Adrenal gland (tissue), 9 donors: ENCODE measurements at regions not wholly inside any gene's neighbourhood (a gene's known extent, or its start where the extent isn't known, plus 50 kb on each side); places are given as distances from the start of the nearest gene placed in this dataset.

Experiments used
- DNase-seq, 7 donors: peaks; one replicate each; pipeline ENCODE4 v3.0.0-alpha.2; 2019 to 2020
- H3K27ac ChIP-seq, 5 donors: fragments of 200-600 bp; sonication (generic) in 4 of 5; 1 replicate in 3 of 5; 2 replicates in 2 of 5; pipeline versions ENCODE4 v1.5.1 to v1.8.0; 2016 to 2020; ENCODE audit warnings: mild to moderate bottlenecking in 1 of 5
- H3K27me3 ChIP-seq: fragments of 200-600 bp; 2 replicates; pipeline ENCODE4 v1.8.0; 2021
- H3K36me3 ChIP-seq, 2 donors: fragments of 200-600 bp; replicated peaks in 1 of 2; 1 replicate in 1 of 2; 2 replicates in 1 of 2; pipeline versions ENCODE4 v1.5.1 to v1.8.0; 2018 to 2022
- H3K4me1 ChIP-seq, 2 donors: fragments of 200-600 bp; replicated peaks in 1 of 2; 1 replicate in 1 of 2; 2 replicates in 1 of 2; pipeline versions ENCODE4 v1.5.1 to v1.8.0; 2018 to 2021
- H3K4me3 ChIP-seq, 4 donors: fragments of 200-600 bp; sonication (generic) in 3 of 4; one replicate each; pipeline ENCODE4 v1.5.1; 2016 to 2018
- H3K9me3 ChIP-seq, 3 donors: fragments of 200-600 bp; sonication (generic) in 1 of 3; replicated peaks in 1 of 3; 1 replicate in 2 of 3; 2 replicates in 1 of 3; pipeline versions ENCODE4 v1.5.1 to v1.8.0; 2016 to 2021
- CTCF ChIP-seq, 6 experiments: fragments of 450-650 bp in 4 of 6; fragments of 200-600 bp in 2 of 6; sonication (generic) in 1 of 6; IDR thresholded peaks; 1 replicate in 5 of 6; 2 replicates in 1 of 6; pipeline versions ENCODE4 v1.5.1 to v1.8.0; 2016 to 2021; ENCODE audit warnings: antibody characterized with exemption in 6 of 6, mild to moderate bottlenecking in 2 of 6, moderate library complexity in 1 of 6
- POLR2A ChIP-seq, 2 donors: fragments of 450-650 bp; IDR thresholded peaks; one replicate each; pipeline ENCODE4 v1.6.1; 2017; ENCODE audit warnings: antibody characterized with exemption in 2 of 2, mild to moderate bottlenecking in 2 of 2, moderate library complexity in 1 of 2
- WGBS, 4 donors: extraction: QIAGEN DNeasy Blood & Tissue Kit in 2 of 4; methylation state at CpG; one replicate each; pipeline versions ENCODE4 v1.1.5 to v1.1.7; 2013 to 2017; 5-methylcytosine and 5-hydroxymethylcytosine counted together
- intact Hi-C, 2 donors: fragments of 100-400 bp; cut with DNase I; formaldehyde crosslinking; loops; one replicate each; pipeline versions ENCODE4 v1.14.1 to v1.15.0; 2022 to 2023
- donor health status: healthy with polysubstance abuse.
- donor health status: Bipolar disorder and iron deficiency.
- donor health status: DM: yes; HTN: yes; CAD: no.
- donor health status: DM: no; HTN: no; CAD: no.
- donor health status: DM: no; HTN: no; CAD: no.

DNA sequence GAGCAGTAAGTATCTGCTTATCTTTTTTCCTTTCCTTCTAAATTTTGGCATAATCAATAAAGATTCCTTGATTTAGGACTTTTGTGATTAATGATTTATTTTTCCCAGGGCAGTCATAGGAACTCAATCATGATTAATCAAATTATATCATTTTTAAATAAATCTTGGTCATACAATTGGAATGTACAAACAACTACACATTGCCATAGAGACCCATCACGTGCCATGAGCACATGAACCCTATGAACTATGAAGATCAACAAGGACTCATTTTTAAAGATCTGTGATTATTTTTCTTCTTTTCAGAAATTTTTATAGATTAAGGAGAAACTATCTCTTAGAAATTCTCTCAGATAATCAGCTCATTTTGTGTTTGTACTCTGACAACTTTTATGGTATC is 622.4 kb downstream of the BCKDHB start:
- H3K4me3 ChIP-seq, result no peak overlapping the region

DNA sequence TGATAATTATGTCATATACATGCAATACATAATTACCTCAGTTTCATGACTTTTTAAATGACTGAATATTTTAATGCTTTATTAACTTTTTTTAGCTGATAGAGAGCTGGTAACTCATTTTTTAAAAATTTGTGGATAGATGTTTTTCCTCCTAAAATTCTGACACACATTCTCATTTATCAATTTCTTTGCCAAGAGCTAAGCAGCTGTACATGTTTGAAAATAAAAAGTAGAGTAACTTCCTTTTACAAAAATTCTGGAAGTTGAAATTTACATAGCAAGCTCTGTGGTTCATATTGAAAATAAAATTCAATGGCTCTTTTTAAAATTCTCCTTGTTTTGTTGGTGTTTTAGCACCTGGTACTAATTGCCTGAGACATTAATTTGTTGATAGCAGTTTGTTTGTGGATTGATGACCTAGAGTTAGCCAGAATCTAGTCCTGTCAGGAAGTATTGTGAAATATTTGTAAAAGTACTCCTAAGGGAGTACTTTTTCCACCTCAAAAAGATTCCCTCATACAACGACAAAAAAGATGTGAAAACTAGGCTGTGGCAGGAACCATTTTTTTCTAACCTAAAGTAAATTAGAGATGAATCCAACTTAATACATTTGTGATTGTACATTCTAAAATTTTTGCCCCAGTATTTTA is 621.8 kb downstream of the BCKDHB start:
- no peaks in the 10 kb centered on the region for H3K27me3 ChIP-seq
- 0 to 31% (median 14%) methylated on average over 1 of the region's 1 CpG for WGBS, 4 donors
- no peak overlapping the region for H3K27ac ChIP-seq
- H3K36me3 ChIP-seq, result no peaks in the 10 kb centered on the region
- DNase-seq, result no peak
- intact Hi-C loops, result loop anchor here in 1 of 2 donors (10.0 kb wide), 1 partner anchor 213 kb away; no protein-coding TSS in a partner anchor
- H3K9me3 ChIP-seq, result no peaks in the 10 kb centered on the region
- TF ChIP-seq CTCF (IDR thresholded peaks at IDR 0.05) (no peak), POLR2A (IDR thresholded peaks at IDR 0.05) (no peak)
- H3K4me1 ChIP-seq, result no peaks in the 10 kb centered on the region
- H3K4me3 ChIP-seq, result no peak overlapping the region

More for the DNA sequence above, 622.4 kb downstream of the BCKDHB start:
- intact Hi-C loops, result loop anchor here in 1 of 2 donors (10.0 kb wide), 1 partner anchor 214 kb away; no protein-coding TSS in a partner anchor
- no peaks in the 10 kb centered on the region for H3K27me3 ChIP-seq
- no peak for TF ChIP-seq CTCF (IDR thresholded peaks at IDR 0.05)
- TF ChIP-seq POLR2A (IDR thresholded peaks at IDR 0.05), result no peak
- no peaks in the 10 kb centered on the region for H3K36me3 ChIP-seq
- H3K4me1 ChIP-seq, result no peaks in the 10 kb centered on the region
- no peaks in the 10 kb centered on the region for H3K9me3 ChIP-seq
- no peak overlapping the region for H3K27ac ChIP-seq
- no peak for DNase-seq
- 47 to 67% (median 56%) methylated on average over 1 of the region's 1 CpG for WGBS, 4 donors

GRCh38 chr6:80725156-80725930 is 618.9 kb downstream of the BCKDHB start:
- DNase-seq, result no peak
- 60 to 70% (median 68%) methylated on average over 5 of the region's 5 CpGs for WGBS, 4 donors
- no peak overlapping the region for H3K4me3 ChIP-seq
- no peak overlapping the region for H3K27ac ChIP-seq
- intact Hi-C loops, result loop anchor here in 1 of 2 donors (10.0 kb wide), 1 partner anchor 211 kb away; no protein-coding TSS in a partner anchor
- TF ChIP-seq POLR2A (IDR thresholded peaks at IDR 0.05) (no peak), CTCF (IDR thresholded peaks at IDR 0.05) (no peak)
- H3K36me3 ChIP-seq, result no peaks in the 10 kb centered on the region
- H3K9me3 ChIP-seq, result no peaks in the 10 kb centered on the region
- H3K4me1 ChIP-seq, result no peaks in the 10 kb centered on the region
- H3K27me3 ChIP-seq, result no peaks in the 10 kb centered on the region

DNA sequence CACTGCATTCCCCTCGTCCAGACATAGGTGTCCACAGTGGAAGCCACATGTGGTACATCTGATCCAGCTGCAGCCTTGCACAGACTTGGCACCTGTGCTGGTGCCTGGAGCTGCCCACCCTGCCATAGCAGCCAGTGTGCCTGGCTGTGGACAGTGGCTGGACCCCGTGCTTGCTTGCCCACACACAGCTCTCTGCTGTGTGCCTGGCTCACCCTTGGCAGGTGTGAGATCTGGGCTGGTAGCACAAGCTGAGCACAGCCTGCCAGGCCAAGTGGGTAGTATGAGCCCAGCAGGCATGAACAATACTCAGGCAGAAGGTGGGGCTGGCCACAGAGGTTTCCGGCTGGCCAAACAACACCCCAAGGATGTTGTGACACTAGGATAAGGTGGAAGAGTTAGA is 614.4 kb downstream of the BCKDHB start:
- TF ChIP-seq CTCF (IDR thresholded peaks at IDR 0.05), result no peak
- no peak for TF ChIP-seq POLR2A (IDR thresholded peaks at IDR 0.05)
- Histone ChIP-seq H3K36me3 (no peaks in the 10 kb centered on the region), H3K27me3 (no peaks in the 10 kb centered on the region), H3K9me3 (no peaks in the 10 kb centered on the region), H3K27ac (no peak overlapping the region), H3K4me1 (no peaks in the 10 kb centered on the region), H3K4me3 (no peak overlapping the region)
- DNase-seq, result no peak
- 71 to 78% (median 74%) methylated on average over 1 to 3 of the region's 3 CpGs for WGBS, 4 donors
- intact Hi-C loops, result loop anchor here in 1 of 2 donors (10.0 kb wide), 1 partner anchor 206 kb away; no protein-coding TSS in a partner anchor
